Endothelial cell of umbilical vein (primary cell): ENCODE measurements at regions not wholly inside any gene's neighbourhood (a gene's known extent, or its start where the extent isn't known, plus 50 kb on each side); places are given as distances from the start of the nearest gene placed in this dataset.
"Not testable (repeated sequence)": the region's sequence is repeated elsewhere in the genome, so short reads cannot be mapped to it uniquely, and the experiment has no call there.

Experiments
- BruUV-seq: library from RNA; stranded (reverse); fragments of 400-500 nt; replicated peaks from 2 replicates; lab custom pipeline; 2021; lab: Mats Ljungman, UMichigan
- CTCF ChIA-PET: fragments of 300-600, 350-600 bp; sonication (Branson Sonifier 250); formaldehyde crosslinking; loops from one replicate; lab custom pipeline; 2021; ENCODE audit warnings: antibody characterized with exemption, inconsistent platforms; lab: Charles Lee
- POLR2A ChIA-PET: fragments of 300-600, 350-600 bp; sonication (Branson Sonifier 250); formaldehyde crosslinking; loops from one replicate; lab custom pipeline; 2021; ENCODE audit warnings: antibody characterized with exemption, inconsistent platforms; lab: Charles Lee
- DNase-seq: peaks from one replicate; pipeline ENCODE4 v3.0.0-alpha.2; 2011; ENCODE audit warnings: low read depth, low spot score
- FAIRE-seq: peaks from 2 replicates; lab custom pipeline; 2011; peaks lifted over from hg19 to GRCh38; lab: Jason Lieb, UNC
- H2AFZ ChIP-seq: 2 replicates; pipeline ENCODE4 v1.6.0; 2012; ENCODE audit warnings: low read depth, low read length, control low read depth, inconsistent platforms
- H3K27ac ChIP-seq: 2 replicates; pipeline ENCODE4 v1.5.1; 2011; ENCODE audit warnings: low read depth, mild to moderate bottlenecking, control low read depth, low read length, moderate library complexity; ENCODE audit not compliant: insufficient read depth
- H3K27me3 ChIP-seq, 2 experiments: 2 replicates each; pipeline versions ENCODE4 v1.6.0 to v1.6.1; 2011; ENCODE audit warnings: low read length in 2 of 2, mixed read lengths in 1 of 2; ENCODE audit not compliant: control insufficient read depth in 2 of 2, insufficient read depth in 2 of 2
- H3K36me3 ChIP-seq, 2 experiments: 2 replicates in 1 of 2; 3 replicates in 1 of 2; pipeline ENCODE4 v1.5.1; 2011; ENCODE audit warnings: low read length in 2 of 2, mild to moderate bottlenecking in 1 of 2, moderate library complexity in 1 of 2; ENCODE audit not compliant: control insufficient read depth in 2 of 2, insufficient read depth in 2 of 2; ENCODE audit errors: extremely low read depth in 1 of 2
- H3K4me1 ChIP-seq: 3 replicates; pipeline ENCODE4 v1.5.1; 2011; ENCODE audit warnings: mild to moderate bottlenecking, low read length; ENCODE audit not compliant: control insufficient read depth, insufficient read depth; ENCODE audit errors: extremely low read depth
- H3K4me2 ChIP-seq: 2 replicates; pipeline ENCODE4 v1.6.1; 2011; ENCODE audit warnings: low read length, control low read depth, mixed read lengths; ENCODE audit not compliant: insufficient read depth
- H3K4me3 ChIP-seq, 3 experiments: fragments of 200-600 bp in 1 of 3; sonication (generic), shearing (Covaris generic) in 1 of 3; replicated peaks in 1 of 3; 2 replicates each; pipeline ENCODE4 v1.5.1; 2011 to 2016; ENCODE audit warnings: control low read depth in 3 of 3, low read length in 3 of 3, mild to moderate bottlenecking in 2 of 3, inconsistent platforms in 1 of 3, low read depth in 1 of 3, moderate library complexity in 1 of 3; ENCODE audit not compliant: insufficient read depth in 1 of 3
- H3K79me2 ChIP-seq: 2 replicates; pipeline ENCODE4 v1.6.0; 2012; ENCODE audit warnings: low read length, inconsistent platforms; ENCODE audit not compliant: control insufficient read depth, insufficient read depth
- H3K9ac ChIP-seq: replicated peaks from 2 replicates; pipeline ENCODE3; 2011; ENCODE audit warnings: low read length, control low read depth; ENCODE audit not compliant: insufficient read depth; ENCODE audit errors: extremely low read depth
- H3K9me1 ChIP-seq: replicated peaks from 3 replicates; pipeline ENCODE4 v1.6.0; 2011; ENCODE audit warnings: mild to moderate bottlenecking, low read length; ENCODE audit not compliant: control insufficient read depth, insufficient read depth; ENCODE audit errors: extremely low read depth
- H3K9me3 ChIP-seq: replicated peaks from 2 replicates; pipeline ENCODE4 v1.5.1; 2012; ENCODE audit warnings: low read length, inconsistent platforms; ENCODE audit not compliant: control insufficient read depth, insufficient read depth
- H4K20me1 ChIP-seq: replicated peaks from 2 replicates; pipeline ENCODE3; 2011; ENCODE audit warnings: mild to moderate bottlenecking, low read length; ENCODE audit not compliant: control insufficient read depth, insufficient read depth; ENCODE audit errors: extremely low read depth
- CTCF ChIP-seq, 2 donors: IDR thresholded peaks; 1 replicate in 1 of 2; 2 replicates in 1 of 2; pipeline ENCODE4 v1.5.1; 2011; ENCODE audit warnings: low read length in 2 of 2, mild to moderate bottlenecking in 2 of 2, moderate library complexity in 2 of 2, control low read depth in 1 of 2, inconsistent platforms in 1 of 2, low read depth in 1 of 2; ENCODE audit not compliant: insufficient read depth in 1 of 2; ENCODE audit errors: extremely low read depth in 1 of 2
- FOS ChIP-seq: IDR thresholded peaks from 2 replicates; pipeline ENCODE4 v1.6.1; 2011; ENCODE audit warnings: mild to moderate bottlenecking, low read length, moderate library complexity, borderline replicate concordance; ENCODE audit not compliant: insufficient read depth
- JUN ChIP-seq: IDR thresholded peaks from 2 replicates; pipeline ENCODE4 v1.6.1; 2011; ENCODE audit warnings: borderline replicate concordance, low read depth; ENCODE audit not compliant: insufficient read length, insufficient read depth
- POLR2A ChIP-seq: IDR thresholded peaks from 2 replicates; pipeline ENCODE4 v1.6.1; 2012; ENCODE audit warnings: low read depth, mild to moderate bottlenecking, control low read depth, low read length
- POLR2AphosphoS5 ChIP-seq: IDR thresholded peaks from 2 replicates; pipeline ENCODE4 v1.6.1; 2012; ENCODE audit warnings: low read depth, mild to moderate bottlenecking, control low read depth, low read length, moderate library complexity; ENCODE audit not compliant: insufficient read depth
- dilution Hi-C: fragments of 300-500 bp; cut with MboI; formaldehyde crosslinking; loops from one replicate; pipeline ENCODE4 v1.15.0; 2019; ENCODE audit warnings: low sequenced_read_pairs; ENCODE audit not compliant: extremely low pct_ligation_motif_present
- intact Hi-C: fragments of 100-400 bp; cut with micrococcal nuclease; formaldehyde crosslinking; loops from one replicate; pipeline ENCODE4 v1.10.0; 2022

- H3K27ac ChIP-seq, H2AFZ ChIP-seq, H3K4me3 ChIP-seq, H3K9me1 ChIP-seq, H3K4me1 ChIP-seq, DNase-seq, H4K20me1 ChIP-seq, H3K36me3 ChIP-seq, CTCF ChIA-PET, BruUV-seq, H3K9ac ChIP-seq, POLR2A ChIA-PET, H3K4me2 ChIP-seq, intact Hi-C loops, H3K9me3 ChIP-seq, H3K79me2 ChIP-seq, H3K27me3 ChIP-seq, FAIRE-seq, dilution Hi-C loops: not testable (repeated sequence)
Measured at GRCh38 chr3:3347056-3347455, 167.6 kb upstream of the CRBN start.

GRCh38 chr3:3346556-3346955 is 167.1 kb upstream of the CRBN start:
- Histone ChIP-seq H2AFZ (no peak overlapping the region), H4K20me1 (no peaks in the 10 kb centered on the region), H3K4me1 (no peaks in the 10 kb centered on the region), H3K9me1 (no peaks in the 10 kb centered on the region), H3K27ac (no peak overlapping the region), H3K36me3 (no peaks in the 10 kb centered on the region), H3K79me2 (no peaks in the 10 kb centered on the region), H3K9ac (no peak overlapping the region), H3K4me3 (no peak overlapping the region), H3K9me3 (no peaks in the 10 kb centered on the region), H3K4me2 (no peak overlapping the region), H3K27me3 (no peaks in the 10 kb centered on the region)
- TF ChIP-seq JUN, result no peak
- TF ChIP-seq CTCF (IDR thresholded peaks at IDR 0.05; ENCODE audit: extremely low read depth in 1 of 2, insufficient read depth in 1 of 2, low read depth in 1 of 2, low read length in 2 of 2), result no peak
- TF ChIP-seq POLR2AphosphoS5, result no peak
- no peak for TF ChIP-seq FOS
- TF ChIP-seq POLR2A, result no peak
- intact Hi-C loops (no loop called here), dilution Hi-C loops (no loop called here)
- no TSS peak for BruUV-seq
- ChIA-PET CTCF (no interaction called here), POLR2A (no interaction called here)
- FAIRE-seq (no peak), DNase-seq (no peak)
